ENCODE measurements at regions not wholly inside any gene's neighbourhood (a gene's known extent, or its start where the extent isn't known, plus 50 kb on each side); places are given as distances from the start of the nearest gene placed in this dataset.
A peak's percentile ranks its signal among the peaks of the same experiment; 100 is the strongest.

DNA sequence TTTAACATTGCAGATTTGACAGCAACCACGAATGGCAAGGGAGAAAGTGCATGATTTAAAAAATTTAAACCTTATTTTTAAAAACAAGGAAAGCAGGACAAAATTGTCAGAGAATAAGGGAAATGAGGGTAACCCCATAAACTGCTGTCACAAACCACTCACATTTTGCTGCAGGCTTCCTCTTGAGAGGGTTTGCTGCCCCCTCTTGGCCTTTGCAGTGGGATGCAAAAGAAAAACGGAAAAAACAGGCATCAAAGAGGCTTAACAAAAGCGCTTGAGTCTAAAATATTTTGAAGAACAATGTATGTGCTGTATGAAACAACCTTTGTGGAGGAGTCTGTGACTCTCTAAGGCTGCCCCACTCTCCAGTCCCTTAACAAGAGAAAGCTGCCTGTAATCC, 91.6 kb downstream of the TMX3 start:
- no peak for FAIRE-seq

GRCh38 chr18:68611311-68611710, 103.6 kb downstream of the TMX3 start:
- FAIRE-seq, result no peak
- DNase-seq (ENCODE audit: insufficient read length, low spot score), result no peak
- TF ChIP-seq POU2F2 (IDR thresholded peaks at IDR 0.05; ENCODE audit: low read depth, low read length) (no peak), POLR2A (IDR thresholded peaks at IDR 0.05; ENCODE audit: low read depth, low read length) (no peak), SPI1 (IDR thresholded peaks at IDR 0.05; ENCODE audit: low read depth, low read length) (no peak), POLR2AphosphoS5 (IDR thresholded peaks at IDR 0.05; ENCODE audit: low read depth, low read length) (no peak), PAX5 (IDR thresholded peaks at IDR 0.05; ENCODE audit: insufficient read depth, low read length, severe bottlenecking) (no peak), TAF1 (IDR thresholded peaks at IDR 0.05; ENCODE audit: low read depth, low read length) (no peak)

More for the DNA sequence above, 91.6 kb downstream of the TMX3 start:
- no peak for TF ChIP-seq TAF1 (IDR thresholded peaks at IDR 0.05; ENCODE audit: low read depth, low read length)
- no peak for TF ChIP-seq POU2F2 (IDR thresholded peaks at IDR 0.05; ENCODE audit: low read depth, low read length)
- peak; percentile 19 for DNase-seq (ENCODE audit: insufficient read length, low spot score)

- DNase-seq (ENCODE audit: insufficient read length, low spot score), result no peak
- TF ChIP-seq SPI1 (IDR thresholded peaks at IDR 0.05; ENCODE audit: low read depth, low read length), result no peak
- no peak for TF ChIP-seq POLR2A (IDR thresholded peaks at IDR 0.05; ENCODE audit: low read depth, low read length)
- TF ChIP-seq PAX5 (IDR thresholded peaks at IDR 0.05; ENCODE audit: insufficient read depth, low read length, severe bottlenecking), result no peak
- no peak for TF ChIP-seq TAF1 (IDR thresholded peaks at IDR 0.05; ENCODE audit: low read depth, low read length)
- no peak for TF ChIP-seq POU2F2 (IDR thresholded peaks at IDR 0.05; ENCODE audit: low read depth, low read length)
- no peak for TF ChIP-seq POLR2AphosphoS5 (IDR thresholded peaks at IDR 0.05; ENCODE audit: low read depth, low read length)
- no peak for FAIRE-seq
Measured at GRCh38 chr18:68608851-68609490, 105.9 kb downstream of the TMX3 start.

GRCh38 chr18:68607852-68608251, 107.1 kb downstream of the TMX3 start:
- DNase-seq (ENCODE audit: insufficient read length, low spot score) (no peak), FAIRE-seq (no peak)
- TF ChIP-seq POLR2A (IDR thresholded peaks at IDR 0.05; ENCODE audit: low read depth, low read length) (no peak), POLR2AphosphoS5 (IDR thresholded peaks at IDR 0.05; ENCODE audit: low read depth, low read length) (no peak), SPI1 (IDR thresholded peaks at IDR 0.05; ENCODE audit: low read depth, low read length) (peak; percentile 69), TAF1 (IDR thresholded peaks at IDR 0.05; ENCODE audit: low read depth, low read length) (no peak), POU2F2 (IDR thresholded peaks at IDR 0.05; ENCODE audit: low read depth, low read length) (no peak)

DNA sequence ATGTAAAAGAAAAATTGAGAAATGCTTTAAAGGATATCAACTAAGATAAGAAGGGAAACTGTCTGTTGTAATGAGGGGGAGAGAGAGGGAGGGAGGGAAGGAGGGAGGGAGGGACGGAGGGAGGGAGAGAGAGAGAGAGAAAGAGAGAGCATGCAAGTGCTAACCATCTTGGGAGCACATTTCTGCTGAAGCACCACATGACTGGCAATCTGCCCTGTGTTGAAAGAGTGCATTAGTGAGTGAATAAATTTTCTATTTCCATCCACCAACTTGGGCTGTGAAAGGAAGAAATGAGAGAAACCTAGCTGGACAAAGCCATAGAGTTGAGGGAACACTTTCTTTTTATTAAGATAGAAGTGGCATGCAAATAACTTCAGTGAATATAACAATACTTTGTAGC, 110.7 kb downstream of the TMX3 start:
- no peak for DNase-seq (ENCODE audit: insufficient read length, low spot score)

GRCh38 chr18:68596016-68596415, 118.9 kb downstream of the TMX3 start:
- no peak for TF ChIP-seq POLR2A (IDR thresholded peaks at IDR 0.05; ENCODE audit: low read depth, low read length)
- no peak for TF ChIP-seq SPI1 (IDR thresholded peaks at IDR 0.05; ENCODE audit: low read depth, low read length)
- no peak for TF ChIP-seq TAF1 (IDR thresholded peaks at IDR 0.05; ENCODE audit: low read depth, low read length)
- TF ChIP-seq PAX5 (IDR thresholded peaks at IDR 0.05; ENCODE audit: insufficient read depth, low read length, severe bottlenecking), result no peak
- TF ChIP-seq POLR2AphosphoS5 (IDR thresholded peaks at IDR 0.05; ENCODE audit: low read depth, low read length), result no peak
- no peak for TF ChIP-seq POU2F2 (IDR thresholded peaks at IDR 0.05; ENCODE audit: low read depth, low read length)
- FAIRE-seq (no peak), DNase-seq (ENCODE audit: insufficient read length, low spot score) (no peak)

More for the DNA sequence above, 110.7 kb downstream of the TMX3 start:
- no peak for FAIRE-seq
- TF ChIP-seq POLR2AphosphoS5 (IDR thresholded peaks at IDR 0.05; ENCODE audit: low read depth, low read length) (no peak), PAX5 (IDR thresholded peaks at IDR 0.05; ENCODE audit: insufficient read depth, low read length, severe bottlenecking) (no peak), TAF1 (IDR thresholded peaks at IDR 0.05; ENCODE audit: low read depth, low read length) (no peak), POU2F2 (IDR thresholded peaks at IDR 0.05; ENCODE audit: low read depth, low read length) (no peak)

- no peak for FAIRE-seq
- TF ChIP-seq POLR2A (IDR thresholded peaks at IDR 0.05; ENCODE audit: low read depth, low read length) (no peak), POU2F2 (IDR thresholded peaks at IDR 0.05; ENCODE audit: low read depth, low read length) (no peak), POLR2AphosphoS5 (IDR thresholded peaks at IDR 0.05; ENCODE audit: low read depth, low read length) (no peak), PAX5 (IDR thresholded peaks at IDR 0.05; ENCODE audit: insufficient read depth, low read length, severe bottlenecking) (no peak), SPI1 (IDR thresholded peaks at IDR 0.05; ENCODE audit: low read depth, low read length) (no peak), TAF1 (IDR thresholded peaks at IDR 0.05; ENCODE audit: low read depth, low read length) (no peak)
Measured at GRCh38 chr18:68588169-68588568, 126.7 kb downstream of the TMX3 start.

DNA sequence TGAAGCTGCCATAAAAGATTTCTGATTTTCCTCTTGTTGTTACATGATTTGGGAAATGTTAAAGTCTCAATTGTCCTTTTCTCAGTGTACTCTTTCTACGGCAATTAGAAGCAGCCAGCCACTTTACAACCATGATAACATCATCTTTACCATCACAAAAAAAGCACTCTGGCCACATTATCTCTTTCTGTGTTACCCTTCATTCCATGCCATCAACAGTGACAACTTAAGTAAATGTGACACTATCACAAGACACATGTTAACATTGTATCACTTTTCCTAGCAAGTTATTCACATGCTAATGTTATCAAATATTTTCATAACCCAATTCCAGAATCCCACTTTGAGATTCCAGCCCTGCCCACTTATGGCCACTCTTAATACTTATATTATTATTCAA, 131.2 kb downstream of the TMX3 start:
- TF ChIP-seq PAX5 (IDR thresholded peaks at IDR 0.05; ENCODE audit: insufficient read depth, low read length, severe bottlenecking), result no peak
- TF ChIP-seq TAF1 (IDR thresholded peaks at IDR 0.05; ENCODE audit: low read depth, low read length), result no peak
- TF ChIP-seq POLR2AphosphoS5 (IDR thresholded peaks at IDR 0.05; ENCODE audit: low read depth, low read length), result no peak
- no peak for TF ChIP-seq POLR2A (IDR thresholded peaks at IDR 0.05; ENCODE audit: low read depth, low read length)
- TF ChIP-seq SPI1 (IDR thresholded peaks at IDR 0.05; ENCODE audit: low read depth, low read length), result no peak
- no peak for TF ChIP-seq POU2F2 (IDR thresholded peaks at IDR 0.05; ENCODE audit: low read depth, low read length)

More at GRCh38 chr18:68588169-68588568, 126.7 kb downstream of the TMX3 start:
- DNase-seq (ENCODE audit: insufficient read length, low spot score), result no peak

GRCh38 chr18:68574311-68574710, 140.6 kb downstream of the TMX3 start:
- DNase-seq (ENCODE audit: insufficient read length, low spot score) (no peak), FAIRE-seq (no peak)
- TF ChIP-seq POLR2AphosphoS5 (IDR thresholded peaks at IDR 0.05; ENCODE audit: low read depth, low read length) (no peak), TAF1 (IDR thresholded peaks at IDR 0.05; ENCODE audit: low read depth, low read length) (no peak), POU2F2 (IDR thresholded peaks at IDR 0.05; ENCODE audit: low read depth, low read length) (no peak), POLR2A (IDR thresholded peaks at IDR 0.05; ENCODE audit: low read depth, low read length) (no peak), PAX5 (IDR thresholded peaks at IDR 0.05; ENCODE audit: insufficient read depth, low read length, severe bottlenecking) (no peak), SPI1 (IDR thresholded peaks at IDR 0.05; ENCODE audit: low read depth, low read length) (no peak)

More for the DNA sequence above, 131.2 kb downstream of the TMX3 start:
- FAIRE-seq, result no peak
- no peak for DNase-seq (ENCODE audit: insufficient read length, low spot score)

DNA sequence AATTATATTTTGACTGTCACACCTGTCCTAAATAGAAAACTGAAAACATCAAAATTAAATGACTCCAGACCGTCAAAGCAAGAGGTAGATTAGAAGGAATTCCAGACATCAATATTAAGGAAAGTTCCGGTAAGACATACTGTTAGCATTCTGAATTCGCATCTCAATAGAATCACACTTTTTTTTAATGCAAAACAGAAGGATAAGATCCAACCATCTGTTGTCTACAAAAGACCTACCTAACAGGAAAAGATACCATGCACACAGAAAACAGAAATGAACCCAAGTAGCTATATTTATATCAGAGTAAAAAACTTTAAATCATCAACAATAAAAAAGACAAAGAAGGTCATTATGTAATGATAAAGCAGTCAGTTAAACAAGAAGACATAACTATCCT, 145.0 kb downstream of the TMX3 start:
- TF ChIP-seq POU2F2 (IDR thresholded peaks at IDR 0.05; ENCODE audit: low read depth, low read length), result no peak
- no peak for TF ChIP-seq SPI1 (IDR thresholded peaks at IDR 0.05; ENCODE audit: low read depth, low read length)
- TF ChIP-seq TAF1 (IDR thresholded peaks at IDR 0.05; ENCODE audit: low read depth, low read length), result no peak
- no peak for TF ChIP-seq POLR2A (IDR thresholded peaks at IDR 0.05; ENCODE audit: low read depth, low read length)
- no peak for TF ChIP-seq PAX5 (IDR thresholded peaks at IDR 0.05; ENCODE audit: insufficient read depth, low read length, severe bottlenecking)
- no peak for TF ChIP-seq POLR2AphosphoS5 (IDR thresholded peaks at IDR 0.05; ENCODE audit: low read depth, low read length)
- DNase-seq (ENCODE audit: insufficient read length, low spot score), result no peak
- FAIRE-seq, result no peak

Data from GM12891 (cell line).